NCI-H446 (cell line): ENCODE measurements at regions not wholly inside any gene's neighbourhood (a gene's known extent, or its start where the extent isn't known, plus 50 kb on each side); places are given as distances from the start of the nearest gene placed in this dataset.
"Not testable (repeated sequence)": the region's sequence is repeated elsewhere in the genome, so short reads cannot be mapped to it uniquely, and the experiment has no call there.

Source experiments
- DNase-seq, 2 experiments: peaks; one replicate each; lab custom pipeline; 2025; lab: John Stamatoyannopoulos, UW

DNA sequence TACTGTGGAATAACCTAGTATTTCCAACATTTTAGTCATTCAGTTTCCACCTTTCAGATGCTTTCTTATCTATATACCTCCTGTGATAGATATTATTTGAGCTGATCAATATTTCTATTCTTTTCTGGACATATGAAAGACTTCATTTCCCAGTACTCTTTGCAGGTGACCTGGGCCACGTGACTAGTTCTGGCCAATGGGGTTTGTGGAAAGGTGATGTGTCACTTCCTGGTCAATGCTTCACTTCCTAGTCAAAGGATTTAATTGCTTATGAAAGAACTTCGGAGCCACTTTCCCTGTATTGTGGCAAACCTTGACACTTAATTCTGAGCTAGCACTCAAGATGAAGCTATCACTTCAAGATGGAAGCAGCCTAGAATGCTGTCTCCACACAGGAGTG lies 248.9 kb upstream of the FOXF1 start:
- no peak for DNase-seq

DNA sequence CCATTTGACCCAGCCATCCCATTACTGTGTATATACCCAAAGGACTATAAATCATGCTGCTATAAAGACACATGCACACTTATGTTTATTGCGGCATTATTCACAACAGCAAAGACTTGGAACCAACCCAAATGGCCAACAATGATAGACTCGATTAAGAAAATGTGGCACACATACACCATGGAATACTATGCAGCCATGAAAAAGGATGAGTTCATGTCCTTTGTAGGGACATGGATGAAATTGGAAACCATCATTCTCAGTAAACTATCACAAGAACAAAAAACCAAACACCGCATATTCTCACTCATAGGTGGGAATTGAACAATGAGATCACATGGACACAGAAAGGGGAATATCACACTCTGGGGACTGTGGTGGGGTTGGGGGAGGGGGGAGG lies 242.7 kb upstream of the FOXF1 start:
- DNase-seq: not testable (repeated sequence)

DNA sequence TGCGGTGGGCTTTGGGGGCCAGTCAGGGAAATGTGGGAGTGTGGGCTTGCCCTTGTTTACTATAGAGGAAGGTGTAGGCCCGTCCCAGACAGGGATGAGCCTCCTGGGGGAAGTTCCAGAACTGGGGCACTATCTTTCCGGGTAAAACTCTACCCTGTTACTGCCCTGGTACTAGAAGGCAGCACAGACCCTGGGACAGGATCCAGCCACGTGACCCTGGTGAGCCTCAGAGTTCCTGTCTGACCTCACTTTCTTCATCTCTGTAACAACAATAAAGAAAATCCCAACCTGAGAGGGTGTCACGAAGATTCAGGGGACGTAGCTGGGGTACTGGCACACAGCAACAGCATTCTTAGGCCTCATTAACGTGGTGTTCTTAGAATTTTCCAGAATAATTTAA lies 239.6 kb upstream of the FOXF1 start:
- no peak for DNase-seq

DNA sequence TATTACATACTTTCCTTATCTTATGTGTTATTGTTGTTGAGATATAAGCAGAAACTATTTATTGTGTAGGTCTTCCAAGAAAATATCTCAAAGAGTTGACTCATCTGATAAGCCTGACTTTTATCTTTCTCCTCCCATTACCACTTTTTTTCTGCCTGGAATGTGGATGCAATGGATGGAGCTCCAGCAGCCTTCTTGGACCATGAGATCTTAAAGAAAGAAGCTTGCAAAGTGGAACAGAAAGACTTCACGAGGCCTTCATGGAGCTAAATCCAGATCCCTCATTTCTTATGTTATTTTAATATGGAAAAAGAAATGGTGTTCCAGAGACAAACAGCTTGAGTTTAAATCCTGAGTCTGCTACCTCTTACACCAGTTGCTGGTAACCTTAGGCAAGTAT lies 237.6 kb upstream of the FOXF1 start:
- DNase-seq: no peak

DNA sequence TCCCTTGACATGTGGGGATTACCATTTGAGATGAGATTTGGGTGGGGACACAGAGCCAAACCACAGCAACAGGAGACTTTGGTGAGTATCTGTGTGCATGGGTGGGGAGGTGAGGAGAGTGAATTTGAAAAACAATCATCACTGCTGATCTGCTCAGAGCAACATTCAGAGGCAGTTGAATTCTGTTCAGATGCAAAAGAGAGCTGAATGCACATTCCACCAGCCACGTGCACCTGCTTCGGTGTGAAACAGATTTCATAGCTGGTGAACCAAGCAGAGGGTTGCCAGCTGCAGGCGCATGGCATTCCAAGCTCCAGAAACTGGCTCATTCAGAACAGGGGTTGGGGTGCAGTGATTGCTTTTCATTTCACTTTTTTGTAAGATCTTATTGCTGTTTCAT lies 233.1 kb upstream of the FOXF1 start:
- no peak for DNase-seq

DNA sequence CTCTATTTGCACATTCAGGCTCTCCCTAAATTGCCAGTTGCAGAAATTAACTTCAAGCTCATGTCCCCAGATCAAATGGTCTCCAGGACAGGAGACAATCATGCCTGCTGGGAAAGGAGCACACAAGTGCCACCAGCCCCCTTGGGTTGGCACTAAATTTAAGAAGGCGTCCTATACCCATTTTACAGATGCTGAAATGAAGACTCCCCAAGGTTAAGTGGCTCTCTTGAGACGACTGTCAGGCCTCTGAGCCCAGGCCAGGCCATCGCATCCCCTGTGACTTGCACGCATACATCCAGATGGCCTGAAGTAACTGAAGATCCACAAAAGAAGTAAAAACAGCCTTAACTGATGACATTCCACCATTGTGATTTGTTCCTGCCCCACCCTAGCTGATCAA lies 232.5 kb upstream of the FOXF1 start:
- DNase-seq: not testable (repeated sequence)

DNA sequence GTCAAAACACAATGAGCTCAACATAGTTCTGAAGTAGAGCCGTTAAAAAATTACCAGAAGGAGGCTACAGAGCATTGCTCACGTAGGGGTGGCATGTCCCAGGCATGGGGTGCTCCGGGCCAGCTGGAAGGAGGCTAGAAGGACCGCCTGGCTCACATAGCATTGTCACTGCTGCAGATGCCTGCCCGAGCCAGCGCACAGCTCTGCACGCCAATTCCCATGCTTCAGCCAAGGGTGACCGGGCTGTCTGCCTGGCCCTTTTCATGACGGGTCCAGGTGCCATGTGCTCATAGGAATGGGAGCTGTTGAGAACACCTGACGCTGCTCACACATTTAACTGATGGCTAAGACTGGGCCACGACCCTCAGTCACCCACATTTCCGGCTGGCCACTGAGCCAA lies 228.9 kb upstream of the FOXF1 start:
- DNase-seq: no peak

DNA sequence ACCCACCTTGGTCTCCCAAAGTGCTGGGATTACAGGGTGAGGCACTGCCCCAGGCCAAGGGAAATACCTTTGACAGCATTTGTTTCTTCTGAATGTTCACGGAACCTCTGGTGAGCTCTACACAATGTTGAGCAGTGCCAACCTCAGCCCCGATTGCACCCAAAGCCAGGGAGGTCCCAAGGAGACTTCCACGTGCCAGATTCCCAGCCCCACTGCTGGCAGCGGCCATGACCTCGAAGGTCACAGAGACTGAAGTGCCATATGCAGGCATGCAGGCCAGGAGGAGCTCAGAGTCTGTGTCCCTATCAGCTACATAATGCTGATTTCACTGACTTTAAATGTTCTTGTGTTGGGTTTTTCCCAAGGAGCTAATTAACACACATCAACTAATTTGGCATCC lies 226.4 kb upstream of the FOXF1 start:
- DNase-seq: no peak

DNA sequence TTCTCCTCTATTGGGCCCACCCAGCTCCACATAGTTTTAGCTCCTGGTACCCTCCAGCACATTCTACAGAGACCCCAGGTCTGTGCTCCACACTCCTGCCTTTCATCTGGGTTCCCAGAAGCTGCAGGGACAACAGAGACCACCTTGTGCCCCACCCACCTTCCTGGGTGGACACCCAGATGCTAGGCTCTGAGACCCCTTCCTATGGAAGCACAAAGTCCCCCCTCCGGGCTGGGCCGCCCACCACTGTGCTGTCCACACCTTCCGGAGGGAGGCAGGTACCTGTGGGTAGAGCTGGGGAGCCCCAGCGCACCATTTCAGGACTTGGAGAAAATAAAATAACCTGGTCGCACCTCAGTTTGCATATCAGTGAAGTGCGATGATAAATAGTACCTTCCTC lies 224.9 kb upstream of the FOXF1 start:
- no peak for DNase-seq

DNA sequence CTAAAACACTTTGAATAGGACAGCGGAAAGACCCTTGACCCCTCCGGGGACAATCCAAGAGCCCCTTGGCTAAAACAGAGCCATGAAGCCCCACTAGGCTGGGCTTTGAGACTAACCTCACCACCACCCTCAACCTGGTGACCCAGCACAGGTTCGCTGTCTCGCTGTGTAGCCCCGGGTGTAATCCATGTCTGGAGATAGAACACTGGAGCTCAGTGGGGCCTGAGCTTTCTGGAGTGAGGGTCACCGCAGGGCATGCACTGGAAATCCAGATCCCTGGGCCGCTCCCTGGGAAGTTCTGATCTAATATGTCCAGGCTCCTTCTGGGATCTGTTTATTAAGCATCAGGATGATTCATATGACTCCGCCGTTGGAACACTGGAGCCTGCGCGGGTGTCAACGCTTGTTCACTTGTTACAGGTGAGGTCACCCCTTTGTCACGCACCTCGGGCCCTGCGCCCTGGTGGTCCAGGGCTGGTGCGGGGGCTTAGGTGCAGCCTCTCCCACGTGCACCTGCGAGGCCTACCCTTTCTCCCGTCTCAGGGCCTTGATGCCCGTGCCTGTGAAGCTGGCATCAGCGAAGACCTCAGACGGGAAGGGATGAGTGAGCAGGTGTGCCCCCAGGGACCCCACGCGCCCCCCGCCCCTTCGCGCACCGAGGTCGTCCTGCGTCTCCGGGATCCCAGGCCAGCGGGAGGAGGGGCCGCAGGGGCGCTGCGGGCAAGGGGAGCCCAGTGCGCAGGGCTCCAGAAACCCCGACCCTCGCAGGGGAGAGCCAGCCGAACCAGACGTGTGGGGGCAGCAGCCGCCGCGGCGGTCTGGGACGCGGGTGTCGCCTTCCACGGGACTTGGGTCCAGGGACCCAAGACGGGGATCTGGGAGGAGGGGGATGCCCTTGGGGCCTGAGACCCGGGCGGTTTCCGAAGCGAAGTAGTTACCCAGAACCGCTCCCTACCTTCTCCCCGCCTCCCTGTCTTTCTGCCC lies 224.1 kb upstream of the FOXF1 start:
- no peak for DNase-seq

DNA sequence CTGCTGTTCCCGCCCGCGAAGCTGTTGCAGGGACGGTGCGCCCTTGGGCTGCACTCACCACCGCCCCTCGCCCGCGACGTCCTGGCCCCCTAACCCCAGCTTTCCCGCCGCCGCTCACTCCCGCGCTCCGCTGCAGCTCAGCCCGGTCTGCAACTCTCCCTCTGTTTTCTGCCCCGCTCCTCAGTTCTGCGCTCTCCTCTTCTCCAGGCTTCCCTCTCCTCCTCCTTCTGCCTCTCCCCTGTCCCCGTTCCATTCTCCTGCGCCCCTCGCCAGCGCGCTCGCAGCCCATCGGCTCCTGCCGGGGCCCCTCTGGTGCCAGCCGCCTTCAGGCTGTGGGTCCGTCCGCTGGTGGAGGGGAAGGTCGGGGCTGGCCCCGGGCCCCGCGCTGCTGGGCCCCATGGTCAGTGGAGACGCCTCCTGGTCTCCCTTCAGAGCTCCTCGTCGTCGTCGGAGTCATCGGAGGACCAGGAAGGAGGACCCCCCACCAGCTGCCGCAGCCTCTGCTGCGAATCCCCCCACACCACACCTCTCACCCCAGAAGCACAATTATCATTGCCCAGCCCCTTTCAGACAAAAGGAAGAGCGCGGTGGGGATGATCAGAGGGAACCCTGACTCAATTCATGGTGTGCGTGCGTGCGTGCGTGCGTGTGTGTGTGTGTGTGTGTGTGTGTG lies 223.2 kb upstream of the FOXF1 start:
- DNase-seq: no peak

DNA sequence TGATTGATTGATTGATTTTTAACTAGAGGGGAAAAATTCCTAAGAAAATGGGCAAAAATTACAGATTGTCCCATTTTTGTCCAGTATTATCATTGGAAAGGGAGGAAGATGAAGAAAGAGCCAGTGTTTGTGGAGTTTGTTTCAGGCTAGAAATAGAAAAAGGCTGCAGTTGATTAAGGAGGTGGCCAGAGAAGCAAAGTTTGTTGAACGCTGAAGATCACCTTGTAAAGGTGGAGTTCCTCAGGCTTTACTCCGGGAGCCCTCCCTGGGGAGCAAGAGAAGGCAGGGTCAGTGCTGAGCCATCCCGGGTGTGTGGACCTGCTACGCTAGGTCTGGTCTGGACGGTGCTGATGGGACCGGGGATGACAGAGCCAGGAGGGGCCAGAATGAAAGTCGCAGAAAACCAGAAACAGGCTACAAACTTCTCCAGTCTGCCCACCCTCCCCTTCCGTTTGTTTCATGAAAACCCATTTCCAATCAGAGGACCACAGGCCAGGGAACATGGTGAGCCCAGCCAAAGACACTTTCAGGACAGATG lies 222.6 kb upstream of the FOXF1 start:
- DNase-seq: no peak

DNA sequence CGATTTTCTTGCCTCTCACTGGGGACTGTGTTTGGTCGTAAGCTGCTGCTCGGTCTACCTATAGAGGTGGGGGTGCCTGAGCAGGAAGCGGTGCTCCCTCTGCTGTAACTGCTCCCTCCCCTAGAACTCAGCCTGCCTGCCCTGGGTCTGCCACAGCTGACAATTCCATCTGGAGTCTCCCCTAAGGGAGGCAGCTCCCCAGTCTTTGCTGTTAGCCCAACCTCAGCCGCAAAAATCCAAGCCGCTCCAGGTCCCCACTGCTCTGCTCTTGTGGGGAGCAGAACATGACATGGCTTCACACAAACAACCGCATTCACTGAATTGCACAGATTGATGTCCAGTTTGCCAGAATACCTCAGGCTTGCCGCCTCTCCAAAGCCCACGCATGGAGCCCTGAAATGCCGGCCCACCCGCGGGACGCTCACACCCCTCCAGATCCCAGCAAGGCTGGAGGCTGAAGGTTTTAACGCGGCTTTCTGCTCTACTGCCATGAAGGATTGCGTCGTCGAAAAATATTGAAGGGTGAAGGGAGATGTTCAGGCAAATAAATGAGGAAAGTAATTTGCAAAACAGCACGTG lies 221.5 kb upstream of the FOXF1 start:
- DNase-seq: no peak

DNA sequence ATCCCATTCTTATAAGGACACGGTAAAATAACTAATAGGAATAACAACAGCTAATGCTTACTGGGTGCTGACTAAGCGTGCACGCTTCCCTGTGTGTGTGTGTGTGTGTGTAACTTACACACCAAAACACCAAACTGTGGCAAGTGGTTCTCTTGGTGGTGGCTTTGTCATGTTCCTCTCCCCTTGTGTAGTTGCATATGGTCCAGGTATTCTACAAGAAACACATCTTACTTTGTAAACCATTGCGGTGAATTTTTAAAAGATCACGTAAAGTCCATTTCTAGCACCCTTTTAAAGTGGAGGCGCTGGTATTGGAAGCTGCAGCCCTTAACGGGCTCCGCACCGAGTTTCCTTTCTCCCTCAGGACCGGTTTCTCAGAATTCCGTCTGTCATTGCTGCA lies 221.0 kb upstream of the FOXF1 start:
- no peak for DNase-seq

DNA sequence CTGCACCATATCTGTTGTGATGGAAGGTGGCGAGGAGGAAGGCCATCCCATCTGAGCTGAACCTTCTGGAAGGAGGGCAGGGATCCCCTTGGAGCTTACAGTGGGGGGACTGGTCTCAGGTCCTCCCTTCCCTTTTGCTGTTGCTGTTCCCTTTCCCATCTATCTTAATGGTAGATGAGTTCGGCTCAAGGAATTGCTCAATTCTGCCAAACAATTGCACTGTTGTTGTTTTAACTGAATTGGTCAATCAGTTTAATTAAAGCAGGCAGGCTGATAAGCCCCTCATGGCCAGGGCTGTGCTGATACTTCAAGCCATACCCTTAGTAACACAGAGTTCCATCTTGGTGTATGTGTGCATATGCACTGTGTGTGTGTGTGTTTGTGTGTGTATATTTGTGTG lies 220.4 kb upstream of the FOXF1 start:
- no peak for DNase-seq

DNA sequence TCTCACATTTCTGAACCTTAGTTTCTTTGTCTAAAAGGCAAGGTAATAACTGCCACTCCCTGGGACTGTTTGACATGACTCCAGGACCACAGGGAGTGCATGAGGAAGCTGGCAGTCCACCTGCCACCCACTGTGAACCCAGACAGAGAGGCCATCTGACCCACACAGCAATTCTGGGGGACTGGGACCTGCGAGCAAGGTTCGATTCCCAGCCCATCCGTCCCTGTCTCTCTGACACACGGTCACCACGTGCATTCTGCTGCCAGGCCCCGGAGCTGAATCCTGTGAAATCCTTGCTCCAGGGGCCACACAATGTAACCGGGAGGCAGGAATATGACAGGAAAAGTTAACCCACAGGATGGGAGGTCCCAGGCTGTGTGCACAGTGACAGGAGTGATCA lies 218.8 kb upstream of the FOXF1 start:
- DNase-seq: no peak

DNA sequence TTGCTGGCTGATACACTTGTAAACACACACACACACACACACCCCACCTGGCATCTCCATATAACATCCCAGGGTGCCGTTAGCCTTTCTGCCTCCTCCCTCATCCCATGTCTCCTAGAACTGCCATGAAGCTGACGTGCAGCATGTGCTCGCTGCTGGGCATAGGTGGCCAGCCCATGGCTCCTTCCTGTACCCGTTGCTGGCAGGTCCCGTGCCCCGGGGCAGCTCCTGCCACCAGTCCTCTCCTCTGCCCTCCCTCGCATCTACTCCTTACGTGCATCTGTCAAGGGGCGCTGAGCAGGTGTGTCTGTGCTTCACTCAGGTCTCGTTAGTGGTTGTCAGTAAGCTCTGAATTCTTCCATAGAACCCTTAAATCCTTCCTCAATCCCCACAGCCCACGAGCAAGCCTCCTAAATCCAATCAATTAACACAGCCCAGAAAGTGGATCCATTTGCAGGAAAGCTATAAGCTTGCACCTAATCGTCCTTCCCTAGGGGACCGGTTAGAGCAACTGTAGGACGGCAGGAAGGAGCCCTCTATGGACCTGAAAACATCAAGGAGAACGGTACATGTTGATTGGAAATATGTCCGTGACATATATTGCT lies 218.1 kb upstream of the FOXF1 start:
- no peak for DNase-seq

DNA sequence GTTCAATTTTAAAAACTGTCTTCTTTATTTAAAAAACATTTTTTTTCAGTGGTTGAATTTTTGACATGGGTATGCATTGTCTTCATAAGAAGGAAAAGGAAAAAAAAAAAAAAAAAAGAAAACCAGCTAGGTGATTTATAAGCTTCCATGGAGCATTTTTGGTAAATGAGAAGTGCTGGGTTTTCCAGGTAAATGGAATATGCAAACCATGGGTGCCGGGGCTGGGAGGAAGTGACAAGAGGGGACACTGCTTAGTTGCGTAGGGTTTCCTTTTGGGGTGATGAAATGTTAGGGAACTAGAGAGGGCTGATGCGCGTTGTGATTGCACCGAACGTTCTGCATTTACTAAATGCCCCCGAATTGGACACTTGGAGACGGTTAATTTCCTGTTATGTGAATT lies 217.4 kb upstream of the FOXF1 start:
- no peak for DNase-seq

DNA sequence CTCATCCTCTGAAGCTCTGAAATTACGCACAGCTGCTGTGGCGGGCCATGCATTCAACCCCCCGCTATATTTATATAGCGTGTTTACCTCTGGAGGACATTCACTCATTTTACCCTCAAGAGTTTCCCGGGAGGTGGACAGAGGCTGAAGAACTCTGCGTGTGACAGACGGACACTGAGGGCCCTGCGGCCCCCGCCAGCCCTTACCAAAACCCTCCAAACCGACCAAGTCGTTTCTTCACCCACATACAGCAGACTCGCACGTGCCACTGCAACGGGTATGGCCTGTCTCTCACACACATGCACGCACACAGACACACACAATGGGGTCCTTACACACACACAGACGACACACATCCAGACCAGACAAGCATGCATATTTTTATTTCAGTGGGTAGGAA lies 216.4 kb upstream of the FOXF1 start:
- no peak for DNase-seq

DNA sequence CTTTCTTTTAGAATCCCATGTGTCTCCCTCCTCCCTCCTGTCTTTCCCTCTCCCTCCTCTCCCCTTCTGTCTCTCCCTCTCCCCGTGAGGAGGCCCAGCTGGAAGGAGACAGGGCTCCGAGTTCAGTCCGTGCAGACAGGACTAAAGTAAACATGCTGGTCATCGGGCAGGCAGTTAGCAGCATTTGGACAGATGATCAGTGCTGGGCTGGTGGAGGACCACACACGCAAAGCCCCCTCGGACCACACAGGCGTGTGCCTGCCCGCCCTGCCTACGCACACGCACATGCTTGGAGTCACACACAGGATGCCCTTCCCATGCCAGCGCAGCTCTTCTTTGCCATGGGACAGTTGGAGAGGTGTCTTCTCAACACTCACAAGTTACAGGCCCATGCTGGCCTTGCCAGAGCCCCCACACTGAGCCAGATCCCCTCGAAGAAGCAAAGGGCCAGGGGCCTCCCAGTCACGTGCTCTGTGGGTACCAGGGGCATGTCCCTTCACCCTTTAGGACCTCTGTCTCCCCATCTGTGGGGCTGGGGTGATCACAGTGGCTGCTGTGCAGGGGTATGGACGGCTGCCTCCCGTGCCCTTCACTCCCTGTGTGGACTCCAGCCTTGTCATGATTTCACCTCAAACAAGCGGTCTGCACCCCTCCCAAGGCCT lies 215.7 kb upstream of the FOXF1 start:
- no peak for DNase-seq

DNA sequence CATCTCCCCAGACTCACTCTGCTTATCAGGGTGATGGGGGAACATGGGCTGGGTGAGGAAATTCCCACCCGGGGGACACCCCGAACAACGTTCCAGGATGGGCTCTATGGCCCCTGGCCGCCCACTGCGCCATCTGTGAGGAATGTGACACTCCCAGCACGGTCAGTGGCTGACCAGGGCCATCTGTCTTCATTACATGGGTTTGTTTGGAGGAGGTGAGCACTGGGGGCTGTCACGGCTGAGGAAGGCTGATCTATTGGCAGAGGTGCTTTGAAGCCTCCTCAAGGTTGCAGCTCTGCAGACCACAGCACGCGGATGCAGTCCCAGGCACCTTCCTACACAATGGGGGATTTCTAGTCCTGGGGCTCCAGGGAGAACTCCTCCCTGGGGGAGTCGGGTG lies 214.1 kb upstream of the FOXF1 start:
- DNase-seq: no peak

DNA sequence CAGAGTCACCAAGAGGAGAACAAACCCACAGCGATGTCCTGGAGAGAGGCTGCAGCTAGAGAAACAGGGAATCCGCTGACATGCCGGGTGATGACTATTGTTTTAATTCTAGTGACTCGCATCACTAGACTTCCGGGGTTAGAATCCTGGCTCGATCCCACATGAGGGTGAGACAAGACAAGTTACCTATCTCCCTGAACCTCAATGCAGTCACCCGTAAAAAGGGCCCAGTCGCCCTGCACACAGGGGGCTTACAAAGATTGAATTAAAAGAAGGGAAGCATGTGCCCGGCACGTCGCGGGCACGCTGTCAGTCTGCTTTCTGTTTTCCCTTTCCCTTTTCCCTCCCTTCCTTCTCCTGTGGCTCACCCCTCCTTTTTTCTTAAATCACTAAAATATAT lies 212.9 kb upstream of the FOXF1 start:
- no peak for DNase-seq
